ENCODE measurements at regions not wholly inside any gene's neighbourhood (a gene's known extent, or its start where the extent isn't known, plus 50 kb on each side); places are given as distances from the start of the nearest gene placed in this dataset.

- TF ChIP-seq OVOL2 (CRISPR knock-in tag; IDR thresholded peaks at IDR 0.05; ENCODE audit: borderline replicate concordance) = no peak
- TF ChIP-seq FOXK1 (CRISPR knock-in tag; IDR thresholded peaks at IDR 0.05) = no peak
- no peak for TF ChIP-seq NFATC4 (CRISPR knock-in tag; IDR thresholded peaks at IDR 0.05)
- TF ChIP-seq ZNF396 (CRISPR knock-in tag; IDR thresholded peaks at IDR 0.05; ENCODE audit: borderline replicate concordance) = no peak
These were observed 288.3 kb upstream of the FN1 start (continued) for GRCh38 chr2:215724146-215724545.

GRCh38 chr2:215723631-215724011 lies 287.8 kb upstream of the FN1 start:
- Mint-ChIP-seq H3K4me1 (no peaks in the 10 kb centered on the region), H3K4me3 (no peak overlapping the region), H3K36me3 (no peaks in the 10 kb centered on the region), H3K27me3 (ENCODE audit: low read depth) (no peaks in the 10 kb centered on the region), H3K9me3 (peaks cover 4% of the 10 kb centered on the region), H3K27ac (no peak overlapping the region)
- DNase-seq (ENCODE audit: low spot score) = no peak
- ATAC-seq = no peak
- TF ChIP-seq ATF2 (CRISPR knock-in tag; IDR thresholded peaks at IDR 0.05; ENCODE audit: borderline replicate concordance, low read depth) (no peak), ZNF317 (CRISPR knock-in tag; IDR thresholded peaks at IDR 0.05; ENCODE audit: borderline replicate concordance, low read depth) (no peak), NFATC4 (CRISPR knock-in tag; IDR thresholded peaks at IDR 0.05) (no peak), GRHL2 (CRISPR knock-in tag; IDR thresholded peaks at IDR 0.05; ENCODE audit: insufficient replicate concordance, severe bottlenecking) (no peak), TCF7 (CRISPR knock-in tag; IDR thresholded peaks at IDR 0.05; ENCODE audit: low read depth) (no peak), PRRX2 (CRISPR knock-in tag; IDR thresholded peaks at IDR 0.05) (no peak), E2F4 (CRISPR knock-in tag; IDR thresholded peaks at IDR 0.05; ENCODE audit: borderline replicate concordance, low read depth) (no peak), ZNF416 (CRISPR knock-in tag; IDR thresholded peaks at IDR 0.05) (no peak), TP53 (CRISPR knock-in tag; IDR thresholded peaks at IDR 0.05) (no peak), ATF6 (CRISPR knock-in tag; IDR thresholded peaks at IDR 0.05) (no peak), ZNF219 (CRISPR knock-in tag; IDR thresholded peaks at IDR 0.05; ENCODE audit: borderline replicate concordance) (no peak), KAT7 (CRISPR knock-in tag; IDR thresholded peaks at IDR 0.05; ENCODE audit: borderline replicate concordance) (no peak), SMAD4 (CRISPR knock-in tag; IDR thresholded peaks at IDR 0.05) (no peak), NFYB (CRISPR knock-in tag; conservative IDR thresholded peaks at IDR 0.05; ENCODE audit: low read depth) (no peak)
- POLR2A ChIA-PET = no interaction called here
- CTCF ChIA-PET = no interaction called here

- POLR2A ChIA-PET = no interaction called here
- Mint-ChIP-seq H3K4me3 (no peak overlapping the region), H3K9me3 (peaks cover 4% of the 10 kb centered on the region), H3K27me3 (ENCODE audit: low read depth) (no peaks in the 10 kb centered on the region), H3K4me1 (no peaks in the 10 kb centered on the region), H3K36me3 (no peaks in the 10 kb centered on the region), H3K27ac (no peak overlapping the region)
- no peak for ATAC-seq
- no peak for DNase-seq (ENCODE audit: low spot score)
- CTCF ChIA-PET = no interaction called here
- no peak for TF ChIP-seq SP1 (CRISPR knock-in tag; conservative IDR thresholded peaks at IDR 0.05)
- TF ChIP-seq RELA (CRISPR knock-in tag; IDR thresholded peaks at IDR 0.05; ENCODE audit: borderline replicate concordance) = no peak
- TF ChIP-seq FOXJ3 (CRISPR knock-in tag; IDR thresholded peaks at IDR 0.05; ENCODE audit: borderline replicate concordance) = no peak
- no peak for TF ChIP-seq CREB1 (CRISPR knock-in tag; IDR thresholded peaks at IDR 0.05)
- TF ChIP-seq SMAD4 (CRISPR knock-in tag; IDR thresholded peaks at IDR 0.05) = no peak
- TF ChIP-seq ERG (CRISPR knock-in tag; IDR thresholded peaks at IDR 0.05) = no peak
- TF ChIP-seq JAZF1 (CRISPR knock-in tag; IDR thresholded peaks at IDR 0.05) = no peak
- no peak for TF ChIP-seq CREM (CRISPR knock-in tag; IDR thresholded peaks at IDR 0.05)
- no peak for TF ChIP-seq ZNF138 (CRISPR knock-in tag; conservative IDR thresholded peaks at IDR 0.05)
- no peak for TF ChIP-seq ZMAT4 (CRISPR knock-in tag; IDR thresholded peaks at IDR 0.05)
- no peak for TF ChIP-seq ZNF263 (CRISPR knock-in tag; IDR thresholded peaks at IDR 0.05; ENCODE audit: low read depth)
- TF ChIP-seq JUN (CRISPR knock-in tag; IDR thresholded peaks at IDR 0.05) = no peak
- TF ChIP-seq CDX4 (CRISPR knock-in tag; IDR thresholded peaks at IDR 0.05; ENCODE audit: borderline replicate concordance) = no peak
- no peak for TF ChIP-seq PRRX2 (CRISPR knock-in tag; IDR thresholded peaks at IDR 0.05)
These were observed 287.2 kb upstream of the FN1 start for GRCh38 chr2:215722986-215723630.
